ENCODE measurements at regions not wholly inside any gene's neighbourhood (a gene's known extent, or its start where the extent isn't known, plus 50 kb on each side); places are given as distances from the start of the nearest gene placed in this dataset.

- Histone ChIP-seq H3K27me3 (replicated peaks; ENCODE audit: insufficient read depth, low read length) (no peaks in the 10 kb centered on the region), H3K9ac (ENCODE audit: low read length) (no peak overlapping the region), H3K9me2 (replicated peaks; ENCODE audit: insufficient read depth, low read length) (no peaks in the 10 kb centered on the region), H2AFZ (ENCODE audit: low read length) (no peak overlapping the region), H3K27ac (ENCODE audit: low read length) (no peak overlapping the region), H3F3A (ENCODE audit: insufficient read depth, low read length) (no peaks in the 10 kb centered on the region), H3K4me1 (ENCODE audit: low read length) (no peaks in the 10 kb centered on the region), H4K20me1 (ENCODE audit: insufficient read depth, low read length) (no peaks in the 10 kb centered on the region), H3K4me2 (ENCODE audit: low read depth, low read length) (no peak overlapping the region), H3K36me3 (replicated peaks; ENCODE audit: insufficient read depth, low read length) (no peaks in the 10 kb centered on the region), H3K9me3 (replicated peaks; ENCODE audit: insufficient read depth, low read length) (no peaks in the 10 kb centered on the region), H3K79me2 (ENCODE audit: low read length) (no peaks in the 10 kb centered on the region), H3K4me3 (ENCODE audit: low read length) (no peak overlapping the region)
- DNase-seq: no peak
- no peak for TF ChIP-seq EZH2phosphoT487 (IDR thresholded peaks at IDR 0.05; ENCODE audit: low read length)
- TF ChIP-seq EZH2 (optimal IDR thresholded peaks at IDR 0.05; ENCODE audit: low read depth, low read length): no peak
- TF ChIP-seq, protein P1, sequence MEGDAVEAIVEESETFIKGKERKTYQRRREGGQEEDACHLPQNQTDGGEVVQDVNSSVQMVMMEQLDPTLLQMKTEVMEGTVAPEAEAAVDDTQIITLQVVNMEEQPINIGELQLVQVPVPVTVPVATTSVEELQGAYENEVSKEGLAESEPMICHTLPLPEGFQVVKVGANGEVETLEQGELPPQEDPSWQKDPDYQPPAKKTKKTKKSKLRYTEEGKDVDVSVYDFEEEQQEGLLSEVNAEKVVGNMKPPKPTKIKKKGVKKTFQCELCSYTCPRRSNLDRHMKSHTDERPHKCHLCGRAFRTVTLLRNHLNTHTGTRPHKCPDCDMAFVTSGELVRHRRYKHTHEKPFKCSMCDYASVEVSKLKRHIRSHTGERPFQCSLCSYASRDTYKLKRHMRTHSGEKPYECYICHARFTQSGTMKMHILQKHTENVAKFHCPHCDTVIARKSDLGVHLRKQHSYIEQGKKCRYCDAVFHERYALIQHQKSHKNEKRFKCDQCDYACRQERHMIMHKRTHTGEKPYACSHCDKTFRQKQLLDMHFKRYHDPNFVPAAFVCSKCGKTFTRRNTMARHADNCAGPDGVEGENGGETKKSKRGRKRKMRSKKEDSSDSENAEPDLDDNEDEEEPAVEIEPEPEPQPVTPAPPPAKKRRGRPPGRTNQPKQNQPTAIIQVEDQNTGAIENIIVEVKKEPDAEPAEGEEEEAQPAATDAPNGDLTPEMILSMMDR (IDR thresholded peaks at IDR 0.05; ENCODE audit: low read length): no peak
Measured at GRCh38 chr2:7686016-7686385, 768.8 kb downstream of the RNF144A start.

DNA sequence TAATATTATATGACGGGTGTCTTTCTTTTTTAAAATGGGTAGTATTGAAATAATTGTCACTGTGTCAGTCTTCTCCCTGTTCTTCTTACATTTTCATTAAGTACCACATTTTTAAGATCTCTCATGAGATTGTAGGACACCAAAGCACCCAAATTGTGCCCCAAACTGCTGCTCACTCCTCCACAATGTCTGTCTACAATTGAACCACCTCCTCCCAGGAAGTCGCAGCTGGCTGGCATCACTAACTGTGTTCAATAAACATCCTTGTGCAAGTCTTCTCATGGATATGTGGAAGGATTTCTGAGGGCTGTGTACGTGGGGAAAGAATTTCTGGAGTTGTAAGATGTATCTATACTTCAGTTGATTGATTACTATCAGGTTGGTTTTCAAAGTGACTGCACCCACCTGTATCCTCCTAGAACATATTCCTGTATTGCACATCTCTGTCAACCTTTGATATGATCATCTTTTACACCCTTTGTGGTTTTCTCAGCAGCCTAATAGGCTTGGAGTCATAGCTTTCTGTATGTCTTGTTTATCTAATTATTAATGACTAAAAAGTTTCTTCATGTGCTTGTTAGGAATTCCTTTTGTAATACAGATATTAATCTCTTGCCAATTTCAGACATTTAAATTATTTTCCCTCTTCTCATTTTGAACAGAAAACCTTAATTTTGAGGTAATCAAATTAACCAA, 774.9 kb downstream of the RNF144A start:
- no peaks in the 10 kb centered on the region for H3K79me2 ChIP-seq (ENCODE audit: low read length)
- H4K20me1 ChIP-seq (ENCODE audit: insufficient read depth, low read length): no peaks in the 10 kb centered on the region
- H3K27ac ChIP-seq (ENCODE audit: low read length): no peak overlapping the region
- H3K9me3 ChIP-seq (replicated peaks; ENCODE audit: insufficient read depth, low read length): no peaks in the 10 kb centered on the region
- no peaks in the 10 kb centered on the region for H3K4me1 ChIP-seq (ENCODE audit: low read length)
- H3K9ac ChIP-seq (ENCODE audit: low read length): no peak overlapping the region
- TF ChIP-seq, protein P1 (IDR thresholded peaks at IDR 0.05; ENCODE audit: low read length): no peak
- TF ChIP-seq EZH2phosphoT487 (IDR thresholded peaks at IDR 0.05; ENCODE audit: low read length): no peak
- H3K4me3 ChIP-seq (ENCODE audit: low read length): no peak overlapping the region
- H3K4me2 ChIP-seq (ENCODE audit: low read depth, low read length): no peak overlapping the region
- H3K9me2 ChIP-seq (replicated peaks; ENCODE audit: insufficient read depth, low read length): no peaks in the 10 kb centered on the region
- no peaks in the 10 kb centered on the region for H3K27me3 ChIP-seq (replicated peaks; ENCODE audit: insufficient read depth, low read length)
- DNase-seq: no peak
- H2AFZ ChIP-seq (ENCODE audit: low read length): no peak overlapping the region
- H3F3A ChIP-seq (ENCODE audit: insufficient read depth, low read length): no peaks in the 10 kb centered on the region
- no peaks in the 10 kb centered on the region for H3K36me3 ChIP-seq (replicated peaks; ENCODE audit: insufficient read depth, low read length)

DNA sequence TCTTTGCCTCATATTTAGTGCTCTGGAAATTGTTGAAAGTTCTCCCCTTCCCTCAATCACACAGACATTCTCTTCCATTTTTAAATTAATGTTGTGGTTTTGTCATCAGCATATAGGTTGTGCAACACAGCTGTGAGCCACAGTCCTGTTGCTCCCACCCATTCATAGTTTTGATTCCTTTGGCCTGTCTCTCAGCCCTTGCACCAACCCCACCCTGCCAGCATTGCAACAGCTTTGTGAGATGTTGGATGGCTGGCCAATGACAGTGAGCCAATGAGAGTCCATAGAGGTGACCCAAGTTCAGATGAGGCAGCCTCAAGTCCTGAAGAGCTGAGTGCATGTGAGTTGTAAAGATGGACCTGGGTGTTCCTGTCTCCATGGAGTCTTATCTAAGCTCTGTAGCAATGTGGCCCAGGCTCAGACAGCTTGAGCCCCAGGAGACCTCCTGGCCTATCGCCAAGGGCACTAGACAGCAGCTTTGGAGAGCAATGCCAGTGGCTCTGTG, 775.5 kb downstream of the RNF144A start:
- H3K27me3 ChIP-seq (replicated peaks; ENCODE audit: insufficient read depth, low read length): no peaks in the 10 kb centered on the region
- no peak overlapping the region for H3K4me2 ChIP-seq (ENCODE audit: low read depth, low read length)
- H3K4me1 ChIP-seq (ENCODE audit: low read length): no peaks in the 10 kb centered on the region
- H3K27ac ChIP-seq (ENCODE audit: low read length): no peak overlapping the region
- no peak overlapping the region for H2AFZ ChIP-seq (ENCODE audit: low read length)
- DNase-seq: no peak
- H3K79me2 ChIP-seq (ENCODE audit: low read length): no peaks in the 10 kb centered on the region
- no peaks in the 10 kb centered on the region for H3K9me2 ChIP-seq (replicated peaks; ENCODE audit: insufficient read depth, low read length)
- no peaks in the 10 kb centered on the region for H3K36me3 ChIP-seq (replicated peaks; ENCODE audit: insufficient read depth, low read length)
- H3K9ac ChIP-seq (ENCODE audit: low read length): no peak overlapping the region
- H3K9me3 ChIP-seq (replicated peaks; ENCODE audit: insufficient read depth, low read length): no peaks in the 10 kb centered on the region
- no peaks in the 10 kb centered on the region for H4K20me1 ChIP-seq (ENCODE audit: insufficient read depth, low read length)
- no peaks in the 10 kb centered on the region for H3F3A ChIP-seq (ENCODE audit: insufficient read depth, low read length)
- H3K4me3 ChIP-seq (ENCODE audit: low read length): no peak overlapping the region
- no peak for TF ChIP-seq EZH2phosphoT487 (IDR thresholded peaks at IDR 0.05; ENCODE audit: low read length)
- no peak for TF ChIP-seq EZH2 (optimal IDR thresholded peaks at IDR 0.05; ENCODE audit: low read depth, low read length)
